Muscle layer of colon (tissue), 2 donors: ENCODE measurements at regions not wholly inside any gene's neighbourhood (a gene's known extent, or its start where the extent isn't known, plus 50 kb on each side); places are given as distances from the start of the nearest gene placed in this dataset.

Experiments
- H3K27ac ChIP-seq: one replicate; pipeline ENCODE4 v1.7.0; 2013; ENCODE audit warnings: low read depth, mild to moderate bottlenecking, low read length, moderate library complexity
- H3K27me3 ChIP-seq, 2 donors: one replicate each; pipeline ENCODE4 v1.7.0; 2013; ENCODE audit warnings: low read length in 2 of 2, mild to moderate bottlenecking in 2 of 2; ENCODE audit not compliant: insufficient read depth in 2 of 2, control insufficient read depth in 1 of 2
- H3K36me3 ChIP-seq: one replicate; pipeline ENCODE4 v1.7.0; 2013; ENCODE audit warnings: mild to moderate bottlenecking, low read length; ENCODE audit not compliant: insufficient read depth
- H3K4me1 ChIP-seq: one replicate; pipeline ENCODE4 v1.7.0; 2013; ENCODE audit warnings: mild to moderate bottlenecking, low read length; ENCODE audit not compliant: insufficient read depth
- H3K4me3 ChIP-seq, 2 donors: one replicate each; pipeline ENCODE4 v1.7.0; 2013; ENCODE audit warnings: low read length in 2 of 2, low read depth in 1 of 2, mild to moderate bottlenecking in 1 of 2, moderate library complexity in 1 of 2
- H3K9ac ChIP-seq: one replicate; pipeline ENCODE4 v1.7.0; 2013; ENCODE audit warnings: low read length
- H3K9me3 ChIP-seq: one replicate; pipeline ENCODE4 v1.7.0; 2013; ENCODE audit warnings: mild to moderate bottlenecking, low read length
- donor health status: abdominal sarcoma.
- donor health status: Adenocarcinoma of cecum.

DNA sequence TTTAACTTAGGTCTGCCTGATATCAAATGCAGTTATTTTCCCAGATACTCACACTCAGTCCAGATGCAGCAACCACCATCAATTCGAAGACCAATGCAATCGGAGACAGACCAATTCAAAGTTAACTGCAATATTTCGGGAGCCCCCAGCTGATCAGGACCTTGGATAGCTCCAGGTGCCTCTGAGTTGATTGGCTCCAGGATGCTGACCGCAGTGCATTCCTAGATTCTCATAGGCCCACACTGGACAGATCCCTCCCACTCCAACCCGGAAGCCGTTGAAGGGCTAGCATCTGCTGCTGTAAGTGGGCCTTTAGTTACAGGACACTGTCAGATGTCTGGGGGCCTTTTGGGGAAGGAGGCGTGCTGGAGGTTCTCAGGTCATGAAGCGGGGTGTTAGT, 89.5 kb upstream of the ATP2B2 start:
- Histone ChIP-seq H3K27me3 (no peaks in the 10 kb centered on the region), H3K4me1 (no peaks in the 10 kb centered on the region), H3K4me3 (no peak overlapping the region), H3K9ac (no peak overlapping the region), H3K9me3 (no peaks in the 10 kb centered on the region), H3K27ac (no peak overlapping the region), H3K36me3 (no peaks in the 10 kb centered on the region)

DNA sequence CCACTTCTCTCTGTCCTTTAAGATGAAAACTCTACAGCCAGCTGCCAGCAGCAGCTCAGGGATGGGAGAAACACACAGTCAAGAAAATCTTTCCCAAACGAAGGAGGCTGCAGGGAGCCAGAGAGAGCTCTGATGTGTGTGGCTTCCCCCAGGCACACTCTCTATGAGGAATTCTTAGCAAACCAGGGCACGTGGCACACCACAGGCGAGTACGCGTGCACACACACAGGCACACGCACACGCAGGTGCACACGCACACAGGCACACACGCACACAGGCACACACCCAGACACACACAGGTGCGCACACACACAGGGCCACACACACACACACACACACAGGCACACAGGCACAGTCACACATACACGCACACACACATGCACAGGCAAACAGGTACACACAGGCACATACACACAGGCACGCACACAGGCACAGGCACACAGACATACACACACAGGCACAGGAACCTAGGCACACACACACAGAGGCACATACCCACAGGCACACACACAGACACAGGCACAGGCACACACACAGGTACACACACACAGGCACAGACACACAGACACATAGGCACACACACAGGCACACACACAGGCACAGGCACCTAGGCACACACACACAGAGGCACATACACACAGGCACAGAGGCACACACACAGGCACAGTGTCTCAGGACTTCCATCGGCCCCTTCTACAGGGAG, 91.5 kb upstream of the ATP2B2 start:
- Histone ChIP-seq H3K27me3 (no peaks in the 10 kb centered on the region), H3K9ac (no peak overlapping the region), H3K27ac (no peak overlapping the region), H3K36me3 (no peaks in the 10 kb centered on the region), H3K4me1 (no peaks in the 10 kb centered on the region), H3K9me3 (no peaks in the 10 kb centered on the region), H3K4me3 (no peak overlapping the region)

DNA sequence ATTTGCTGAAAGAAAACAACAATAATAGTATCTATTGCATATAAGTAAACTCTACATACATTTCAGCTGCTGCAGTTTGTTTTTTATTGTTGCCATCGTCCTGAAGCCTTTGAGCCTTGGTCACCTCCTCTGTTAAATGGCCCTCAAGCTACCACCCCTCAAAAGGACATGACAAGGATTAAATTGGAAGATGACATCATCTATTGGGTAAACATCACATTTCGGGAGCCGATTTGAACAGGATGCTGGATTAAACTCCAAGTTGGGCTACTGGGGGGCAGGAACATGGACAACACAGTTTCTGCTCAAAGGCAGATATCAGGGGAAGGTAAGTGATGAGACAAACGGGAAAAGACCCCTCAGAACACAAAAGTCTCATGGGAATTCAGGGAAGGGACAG, 92.3 kb upstream of the ATP2B2 start:
- no peaks in the 10 kb centered on the region for H3K4me1 ChIP-seq
- H3K27ac ChIP-seq, result no peak overlapping the region
- no peaks in the 10 kb centered on the region for H3K9me3 ChIP-seq
- H3K9ac ChIP-seq, result no peak overlapping the region
- no peaks in the 10 kb centered on the region for H3K27me3 ChIP-seq
- H3K36me3 ChIP-seq, result no peaks in the 10 kb centered on the region
- H3K4me3 ChIP-seq, result no peak overlapping the region

GRCh38 chr3:10599017-10599416, 93.6 kb upstream of the ATP2B2 start:
- H3K4me1 ChIP-seq, result no peaks in the 10 kb centered on the region
- H3K9ac ChIP-seq, result no peak overlapping the region
- H3K36me3 ChIP-seq, result no peaks in the 10 kb centered on the region
- H3K27ac ChIP-seq, result no peak overlapping the region
- H3K9me3 ChIP-seq, result no peaks in the 10 kb centered on the region
- no peak overlapping the region for H3K4me3 ChIP-seq
- no peaks in the 10 kb centered on the region for H3K27me3 ChIP-seq

DNA sequence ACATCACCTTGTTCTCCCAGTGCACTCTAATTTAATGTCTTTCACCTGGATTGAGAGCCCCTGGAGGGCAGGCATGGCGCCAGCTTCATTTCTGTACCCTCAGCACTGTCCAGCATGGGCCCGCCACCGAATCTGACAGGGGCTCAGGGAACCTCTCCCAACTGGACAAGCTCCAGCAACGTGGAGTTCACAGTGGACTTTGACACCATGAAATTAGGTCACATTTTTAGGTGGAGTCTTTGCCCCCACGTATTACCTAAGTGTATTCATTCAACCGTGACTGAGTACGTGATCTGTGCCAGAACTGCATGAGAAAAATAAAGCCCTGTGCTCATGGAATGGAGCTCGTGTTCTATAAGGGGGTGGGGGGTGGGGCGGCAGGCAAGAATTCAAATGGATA, 94.1 kb upstream of the ATP2B2 start:
- no peak overlapping the region for H3K4me3 ChIP-seq
- H3K36me3 ChIP-seq, result no peaks in the 10 kb centered on the region
- no peaks in the 10 kb centered on the region for H3K9me3 ChIP-seq
- no peak overlapping the region for H3K9ac ChIP-seq
- H3K4me1 ChIP-seq, result no peaks in the 10 kb centered on the region
- no peak overlapping the region for H3K27ac ChIP-seq
- H3K27me3 ChIP-seq, result no peaks in the 10 kb centered on the region

DNA sequence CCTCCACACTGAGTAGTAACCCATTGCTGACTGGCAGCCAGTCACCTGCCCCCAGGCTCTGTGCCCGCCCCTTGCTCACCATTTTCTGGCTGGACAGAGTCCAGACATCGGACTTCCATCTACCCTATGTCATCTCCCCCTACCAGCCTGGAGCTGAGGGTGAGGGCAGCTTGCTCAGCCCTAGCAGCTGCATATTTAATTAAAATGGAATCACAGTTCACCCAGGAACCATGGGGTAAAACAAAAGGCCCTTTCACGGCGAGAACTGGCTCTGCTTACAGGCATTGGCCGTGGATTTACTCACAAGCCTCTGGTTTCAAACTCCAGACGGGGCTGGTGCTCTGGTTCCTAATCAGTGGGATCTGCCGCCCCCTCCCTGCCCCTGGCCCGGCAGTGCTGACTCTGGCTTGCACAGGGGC, 94.9 kb upstream of the ATP2B2 start:
- H3K9me3 ChIP-seq, result no peaks in the 10 kb centered on the region
- no peaks in the 10 kb centered on the region for H3K27me3 ChIP-seq
- H3K27ac ChIP-seq, result no peak overlapping the region
- H3K36me3 ChIP-seq, result no peaks in the 10 kb centered on the region
- no peaks in the 10 kb centered on the region for H3K4me1 ChIP-seq
- no peak overlapping the region for H3K4me3 ChIP-seq
- no peak overlapping the region for H3K9ac ChIP-seq

- Histone ChIP-seq H3K27me3 (no peaks in the 10 kb centered on the region), H3K9me3 (no peaks in the 10 kb centered on the region), H3K4me1 (no peaks in the 10 kb centered on the region), H3K4me3 (no peak overlapping the region), H3K36me3 (no peaks in the 10 kb centered on the region), H3K9ac (no peak overlapping the region), H3K27ac (no peak overlapping the region)
Measured at GRCh38 chr3:10600726-10601125, 95.3 kb upstream of the ATP2B2 start.

DNA sequence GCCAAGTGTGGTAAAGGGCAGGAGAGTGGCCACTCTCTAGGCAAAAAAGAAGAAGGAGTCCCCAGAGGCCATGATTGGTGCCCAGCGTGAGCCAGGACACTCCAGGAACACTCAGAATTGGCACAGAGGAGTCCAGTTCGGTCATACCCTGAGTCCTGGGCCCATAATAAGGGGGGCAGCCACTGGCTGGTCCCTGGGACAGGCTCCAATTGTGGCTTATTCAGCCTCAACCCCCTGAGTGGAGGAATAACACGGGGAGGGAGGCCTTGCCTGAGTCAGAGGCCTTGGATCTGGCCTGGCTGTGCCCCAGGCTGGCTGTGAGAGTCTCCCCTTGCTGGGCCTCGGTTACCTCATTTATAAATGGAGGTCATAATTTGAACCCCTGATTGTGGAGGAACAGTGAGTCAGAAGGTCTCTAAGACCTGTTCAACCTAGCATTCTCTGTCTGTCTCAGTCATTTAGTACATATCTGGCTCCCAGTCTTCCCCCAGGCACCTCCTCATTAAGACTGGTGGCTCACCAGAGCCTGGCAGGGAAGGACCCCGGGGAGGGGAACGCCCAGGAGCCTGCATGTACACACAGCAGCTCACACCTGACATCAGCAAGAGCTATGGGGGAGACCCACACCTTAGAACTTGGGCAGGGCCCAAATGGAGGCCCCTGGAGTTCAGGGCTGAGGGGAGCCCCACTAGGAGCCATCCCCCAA, 95.9 kb upstream of the ATP2B2 start:
- no peaks in the 10 kb centered on the region for H3K9me3 ChIP-seq
- no peak overlapping the region for H3K4me3 ChIP-seq
- no peaks in the 10 kb centered on the region for H3K27me3 ChIP-seq
- no peaks in the 10 kb centered on the region for H3K4me1 ChIP-seq
- no peaks in the 10 kb centered on the region for H3K36me3 ChIP-seq
- no peak overlapping the region for H3K27ac ChIP-seq
- H3K9ac ChIP-seq, result no peak overlapping the region

- H3K9ac ChIP-seq, result no peak overlapping the region
- no peak overlapping the region for H3K27ac ChIP-seq
- H3K36me3 ChIP-seq, result no peaks in the 10 kb centered on the region
- H3K4me3 ChIP-seq, result no peak overlapping the region
- no peaks in the 10 kb centered on the region for H3K27me3 ChIP-seq
- H3K4me1 ChIP-seq, result no peaks in the 10 kb centered on the region
- H3K9me3 ChIP-seq, result no peaks in the 10 kb centered on the region
Measured at GRCh38 chr3:10601857-10602230, 96.5 kb upstream of the ATP2B2 start.

- no peaks in the 10 kb centered on the region for H3K4me1 ChIP-seq
- no peak overlapping the region for H3K27ac ChIP-seq
- H3K9ac ChIP-seq, result no peak overlapping the region
- no peaks in the 10 kb centered on the region for H3K36me3 ChIP-seq
- no peak overlapping the region for H3K4me3 ChIP-seq
- H3K27me3 ChIP-seq, result no peaks in the 10 kb centered on the region
- H3K9me3 ChIP-seq, result no peaks in the 10 kb centered on the region
Measured at GRCh38 chr3:10602271-10602670, 96.9 kb upstream of the ATP2B2 start.

DNA sequence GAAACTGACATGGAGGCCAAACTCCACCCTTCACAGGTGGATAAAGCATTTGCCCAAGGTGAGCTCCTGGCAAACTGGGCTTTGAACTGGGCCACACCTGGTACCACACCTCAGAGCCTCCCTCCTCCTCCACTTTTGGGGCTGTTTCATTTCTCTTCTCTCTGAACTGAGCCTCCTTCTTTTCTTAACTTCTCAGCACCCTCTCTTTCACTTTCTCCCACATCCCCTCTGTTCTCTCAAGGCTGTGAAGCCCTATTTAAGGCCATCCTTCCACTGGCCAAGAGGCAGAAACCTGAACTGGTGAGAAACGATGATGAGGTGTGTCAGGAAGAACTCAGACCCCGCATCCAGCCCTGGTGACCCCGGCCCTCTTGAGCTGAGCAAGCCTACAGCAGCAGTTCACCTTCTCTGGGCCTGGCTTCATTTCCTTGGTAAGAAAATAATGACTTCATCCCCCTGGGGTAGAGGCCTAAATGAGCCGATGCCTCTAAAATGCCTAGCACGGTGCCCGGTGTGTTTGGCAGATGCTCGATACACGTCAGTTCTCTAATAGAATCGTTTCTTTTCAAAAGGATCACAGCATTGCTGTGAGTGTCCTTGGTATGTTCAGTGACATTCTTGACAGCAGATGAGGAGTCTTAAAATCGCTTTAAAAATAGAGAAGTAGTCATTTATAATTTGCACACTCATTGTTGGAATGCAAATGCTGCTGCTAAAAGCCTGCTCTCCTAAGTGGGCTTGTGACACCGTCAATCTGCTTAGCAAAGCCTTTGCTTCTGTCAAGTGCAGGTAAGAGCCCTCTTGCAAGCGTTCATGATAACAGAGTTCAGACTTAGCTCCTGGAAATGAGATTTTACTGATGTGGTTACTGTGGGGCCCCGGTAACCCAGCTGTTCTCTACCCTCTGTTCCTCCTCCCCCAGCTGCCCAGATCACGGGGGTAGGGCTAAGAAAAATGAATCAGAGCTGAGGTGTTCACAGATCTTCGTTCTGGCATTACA, 97.7 kb upstream of the ATP2B2 start:
- Histone ChIP-seq H3K27me3 (no peaks in the 10 kb centered on the region), H3K9me3 (no peaks in the 10 kb centered on the region), H3K4me1 (no peaks in the 10 kb centered on the region), H3K9ac (no peak overlapping the region), H3K27ac (no peak overlapping the region), H3K4me3 (no peak overlapping the region), H3K36me3 (no peaks in the 10 kb centered on the region)
